SK-N-DZ (cell line): ENCODE measurements at regions not wholly inside any gene's neighbourhood (a gene's known extent, or its start where the extent isn't known, plus 50 kb on each side); places are given as distances from the start of the nearest gene placed in this dataset.

Source experiments
- DNase-seq: peaks from one replicate; pipeline ENCODE4 v3.0.0-alpha.2; 2015; ENCODE audit warnings: low spot score

DNA sequence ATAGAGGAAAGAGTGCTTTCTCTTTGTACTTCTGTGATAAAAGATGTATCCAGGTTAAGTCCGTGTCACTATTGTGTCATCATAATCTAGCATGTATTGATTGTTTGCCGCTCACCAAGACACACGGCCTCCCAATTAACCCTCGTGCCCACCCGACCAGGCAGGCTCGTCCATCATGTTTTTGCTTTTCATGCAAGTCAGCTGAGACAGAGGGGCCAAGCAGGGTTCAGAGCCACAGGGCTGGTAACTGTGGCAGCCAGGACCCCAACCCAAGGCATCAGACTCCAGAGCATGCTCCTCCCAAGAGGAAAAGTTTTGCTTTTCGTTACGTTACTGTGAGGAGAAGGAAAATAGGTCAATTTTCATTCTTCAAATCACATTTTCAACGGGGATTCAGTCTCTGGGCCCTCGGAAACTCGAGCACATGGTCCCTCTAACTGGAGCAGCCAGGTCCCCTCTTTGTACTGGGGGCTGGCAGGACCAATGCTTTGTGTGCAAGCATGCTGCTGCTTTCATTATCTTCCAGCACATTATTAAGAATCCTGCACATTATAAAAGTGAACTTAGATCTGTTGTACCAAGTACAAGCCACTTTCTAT, 161.1 kb upstream of the TOPAZ1 start:
- DNase-seq, result no peak

GRCh38 chr3:44090036-44090435, 151.7 kb upstream of the TOPAZ1 start:
- DNase-seq, result no peak

GRCh38 chr3:44092497-44092896, 149.2 kb upstream of the TOPAZ1 start:
- DNase-seq, result no peak

- no peak for DNase-seq
These were observed 148.2 kb upstream of the TOPAZ1 start for GRCh38 chr3:44093531-44093930.

- no peak for DNase-seq
These were observed 142.8 kb upstream of the TOPAZ1 start for GRCh38 chr3:44098656-44099415.

GRCh38 chr3:44099566-44100297, 142.0 kb upstream of the TOPAZ1 start:
- no peak for DNase-seq

DNA sequence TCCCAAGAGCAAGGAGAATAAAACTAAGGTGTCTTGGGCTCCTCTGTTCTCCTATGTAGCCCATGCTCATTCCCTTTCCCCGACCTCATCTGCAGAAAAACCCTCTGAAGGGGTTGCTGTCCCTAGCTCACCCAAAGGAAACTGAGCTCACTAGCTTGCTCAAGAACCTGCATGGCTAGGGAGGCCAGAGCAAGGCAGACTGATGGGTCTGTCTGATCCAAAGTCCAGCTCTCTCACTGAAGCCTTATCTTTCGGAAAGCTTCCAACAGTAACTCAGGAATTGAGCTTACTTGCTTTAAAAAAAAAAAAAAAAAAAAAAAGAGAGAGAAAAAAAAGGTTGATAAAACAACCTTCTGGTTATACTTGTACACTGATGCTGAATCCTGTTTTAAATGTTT, 141.4 kb upstream of the TOPAZ1 start:
- DNase-seq, result no peak

DNA sequence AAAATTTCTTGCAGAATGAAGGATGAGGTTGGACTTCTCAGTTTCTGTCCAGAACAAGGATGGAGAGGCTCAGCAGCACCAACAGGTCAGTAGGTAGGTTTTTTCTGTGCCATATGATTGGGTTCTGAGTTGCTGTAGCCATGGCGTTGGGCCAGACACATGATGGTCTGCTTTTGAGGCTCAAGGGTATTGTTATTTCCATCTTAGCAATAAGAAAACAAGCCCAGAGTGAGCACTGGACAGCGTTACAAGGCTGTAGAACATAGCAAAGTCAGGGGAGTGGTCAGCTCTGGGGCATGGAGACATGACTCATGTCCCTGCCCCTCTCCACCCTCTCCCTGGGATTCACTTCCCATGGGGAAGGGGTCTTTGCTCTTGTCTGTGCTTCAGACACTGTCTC, 137.6 kb upstream of the TOPAZ1 start:
- no peak for DNase-seq

DNA sequence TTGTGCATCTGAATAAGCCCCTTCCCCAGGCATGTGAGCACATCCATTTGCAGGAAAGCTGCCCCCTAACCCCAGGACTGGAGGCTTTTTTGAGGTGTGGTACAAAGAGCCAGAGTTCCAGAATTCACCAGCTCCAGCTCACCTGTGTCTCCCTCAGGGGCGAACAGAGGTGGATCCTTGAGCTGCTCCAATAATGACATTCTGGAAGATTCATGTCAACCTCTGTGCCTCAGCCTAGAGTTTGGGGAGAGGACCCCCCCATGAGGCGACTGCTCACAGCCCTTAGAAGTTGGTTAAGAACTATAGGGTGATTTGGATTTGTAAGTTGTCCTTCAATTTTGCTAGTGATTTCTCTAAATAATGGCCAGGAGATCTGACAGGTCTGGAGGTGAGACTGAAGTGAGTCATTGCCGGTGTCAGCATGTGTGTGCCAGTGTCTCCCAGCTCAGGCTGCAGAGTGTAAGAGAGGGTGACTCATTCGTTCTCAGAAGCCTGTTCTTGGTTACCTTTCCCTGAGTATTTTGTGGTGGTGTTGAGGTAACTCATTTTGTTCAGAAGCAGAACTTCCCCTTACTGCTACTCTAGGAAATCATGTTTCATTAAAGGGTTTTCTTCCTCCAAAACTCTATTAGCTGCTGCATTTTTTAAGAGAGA, 136.9 kb upstream of the TOPAZ1 start:
- no peak for DNase-seq

DNA sequence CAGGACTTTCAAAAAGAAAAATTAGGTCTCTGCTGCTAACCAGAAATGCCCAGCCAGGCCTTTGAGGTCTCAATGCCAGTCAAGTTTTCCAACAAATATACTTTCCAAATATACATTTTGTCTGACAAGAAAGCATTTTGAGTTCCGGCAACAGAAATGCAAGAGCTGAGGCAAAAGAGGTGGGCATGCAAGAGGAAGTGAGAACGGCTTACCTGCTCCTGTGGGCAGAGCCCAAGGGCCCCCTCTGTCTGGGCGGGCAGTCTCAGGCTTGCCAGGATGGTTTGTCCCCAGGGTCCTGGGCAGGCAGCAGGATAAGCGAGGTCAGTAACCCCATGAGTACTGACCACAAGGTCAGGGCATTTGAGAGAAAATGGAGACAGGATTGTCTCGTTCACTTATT, 136.1 kb upstream of the TOPAZ1 start:
- no peak for DNase-seq

- no peak for DNase-seq
These were observed 134.9 kb upstream of the TOPAZ1 start for GRCh38 chr3:44106756-44107155.

DNA sequence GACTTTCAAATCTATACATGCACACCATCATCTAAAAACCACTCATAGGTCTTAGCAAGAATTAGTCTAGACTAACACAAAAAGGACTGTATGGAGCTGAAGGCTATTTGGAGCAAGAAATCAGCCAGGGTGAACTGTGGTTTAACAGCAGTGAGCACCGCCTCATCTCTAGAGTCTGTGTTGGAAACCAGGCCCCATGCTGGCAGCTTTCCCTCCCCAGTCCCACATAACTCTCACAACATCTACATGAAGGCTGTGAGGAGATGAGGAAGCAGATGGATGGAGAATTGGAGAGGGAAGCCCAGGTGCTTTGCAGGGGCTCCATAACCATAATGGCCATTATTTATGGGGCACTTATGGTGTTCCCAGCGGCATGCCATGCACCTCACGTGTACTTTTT, 133.2 kb upstream of the TOPAZ1 start:
- no peak for DNase-seq

DNA sequence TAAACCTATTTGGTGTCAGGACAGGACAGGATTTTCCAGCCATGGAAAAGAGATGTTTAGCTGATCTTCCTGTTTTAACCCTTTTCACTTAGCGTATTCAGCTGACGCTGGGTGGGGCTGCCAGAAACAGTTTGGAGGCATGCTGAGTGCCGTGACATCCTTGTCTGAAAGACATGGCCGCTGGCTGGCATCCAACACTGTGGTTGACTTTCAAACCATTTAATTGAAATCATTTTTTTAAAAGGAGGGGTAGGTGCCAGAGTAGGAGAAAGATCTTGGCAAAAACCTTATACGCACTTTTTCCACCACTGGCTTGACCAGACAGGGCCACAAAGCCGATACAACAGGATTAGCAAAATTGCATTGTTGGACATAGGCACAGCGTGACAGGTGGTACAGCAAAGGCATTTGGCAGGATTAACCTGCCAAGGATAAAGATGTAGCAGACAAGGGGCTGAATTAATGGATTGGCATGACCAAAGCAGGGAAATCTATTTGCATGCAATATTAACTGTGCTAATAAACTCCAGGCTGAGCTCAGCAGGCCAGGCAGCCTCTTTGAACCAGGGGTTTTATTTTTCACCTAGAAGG, 131.8 kb upstream of the TOPAZ1 start:
- DNase-seq, result no peak

GRCh38 chr3:44110648-44111047, 131.0 kb upstream of the TOPAZ1 start:
- DNase-seq, result no peak

DNA sequence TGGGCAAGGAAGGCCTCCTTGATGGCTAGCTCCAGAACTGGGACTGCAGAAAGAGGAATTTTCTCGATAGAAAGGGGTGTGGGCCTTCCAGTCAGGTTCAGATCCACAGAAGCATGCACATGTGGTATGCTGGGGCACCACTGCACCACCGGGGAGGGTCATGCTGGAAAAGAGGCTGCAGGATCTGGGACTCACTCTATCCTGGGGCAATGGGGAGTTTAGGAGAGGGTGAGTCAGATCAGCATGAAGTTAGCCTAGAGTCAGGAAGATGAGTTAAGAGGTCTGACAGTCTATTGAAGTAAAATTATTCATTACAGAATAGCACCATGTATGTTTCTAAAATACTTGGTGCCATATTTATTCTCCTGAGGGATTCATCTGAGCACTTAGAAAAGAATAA, 130.2 kb upstream of the TOPAZ1 start:
- no peak for DNase-seq

- DNase-seq, result no peak
These were observed 127.5 kb upstream of the TOPAZ1 start for GRCh38 chr3:44114142-44114541.

- DNase-seq, result no peak
These were observed 124.4 kb upstream of the TOPAZ1 start for GRCh38 chr3:44117239-44117638.

GRCh38 chr3:44117736-44118135, 124.0 kb upstream of the TOPAZ1 start:
- DNase-seq, result no peak

DNA sequence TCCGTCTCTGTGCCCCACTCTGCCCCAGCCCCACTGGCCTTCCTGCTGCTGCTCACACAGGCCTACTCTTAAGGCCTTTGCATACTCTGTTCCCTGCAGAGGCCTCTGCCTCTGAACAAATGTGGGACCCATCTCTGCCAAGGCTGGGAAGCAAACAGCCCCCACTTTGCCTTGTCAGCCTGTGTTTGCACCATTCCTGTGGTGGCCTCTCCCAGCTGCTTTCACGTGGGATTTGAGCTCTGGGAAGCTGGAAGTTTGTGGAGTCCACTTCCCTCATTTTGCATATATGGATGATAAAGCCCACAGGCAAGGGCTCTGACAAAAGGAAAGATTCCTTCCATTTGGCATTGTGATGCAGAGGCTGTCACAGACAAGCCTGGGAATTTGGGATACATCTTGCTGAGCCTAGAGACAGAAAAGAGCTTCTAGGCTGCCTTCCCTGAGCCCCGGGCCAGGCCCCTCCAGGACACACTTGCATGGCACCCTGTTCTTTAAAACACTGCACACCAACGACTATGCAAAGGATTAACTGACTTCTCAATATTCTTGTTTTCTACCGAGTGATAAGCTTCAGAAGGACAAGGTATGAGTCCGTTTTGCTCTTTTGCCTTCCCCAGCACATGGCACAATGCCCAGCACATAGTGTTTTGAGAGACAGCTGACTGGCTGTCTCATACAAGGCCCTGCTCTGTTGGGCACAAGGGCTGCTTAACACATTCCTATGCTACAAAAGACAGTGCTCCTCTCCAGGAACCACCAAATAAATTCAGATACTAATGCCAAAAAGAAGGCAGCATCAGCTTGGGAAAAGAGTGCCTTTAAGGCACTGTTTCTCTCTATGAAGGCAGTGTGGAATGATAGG, 120.7 kb upstream of the TOPAZ1 start:
- DNase-seq, result no peak

DNA sequence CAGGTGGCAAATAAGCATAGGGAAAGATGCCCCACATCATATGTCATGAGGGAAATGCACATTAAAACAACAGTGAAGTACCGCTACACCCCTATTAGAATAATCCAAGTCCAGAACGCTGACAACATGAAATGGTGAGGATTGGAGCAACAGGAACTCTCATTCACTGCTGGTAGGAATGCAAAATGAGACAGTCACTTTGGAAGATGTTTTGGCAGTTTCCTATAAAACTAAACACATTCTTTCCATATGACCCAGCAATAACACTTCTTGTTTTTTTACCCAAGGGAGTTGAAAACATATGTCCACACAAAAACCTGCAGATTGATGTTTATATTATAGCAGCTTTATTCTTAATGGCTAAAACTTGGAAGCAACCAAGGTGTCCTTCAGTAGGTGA, 116.4 kb upstream of the TOPAZ1 start:
- no peak for DNase-seq

DNA sequence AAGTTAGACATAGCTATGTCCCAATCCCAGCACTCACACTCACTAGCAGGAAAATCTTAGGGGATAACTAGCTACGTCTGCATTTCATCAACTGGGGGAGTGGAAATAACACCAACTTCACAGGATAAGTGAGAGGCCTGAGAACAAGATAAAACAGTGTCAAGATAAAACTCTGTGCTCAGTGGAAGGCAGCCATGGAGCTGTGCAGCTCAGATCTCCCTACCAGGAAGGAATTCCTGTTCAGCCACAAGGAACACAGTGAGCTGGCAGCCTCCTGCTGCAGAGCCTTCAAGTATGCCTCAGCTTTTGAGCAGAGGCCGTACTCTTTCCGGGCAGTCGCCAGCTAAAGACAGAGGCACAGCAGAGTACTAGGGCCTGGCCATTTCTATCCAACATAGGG, 115.8 kb upstream of the TOPAZ1 start:
- no peak for DNase-seq
